OCI-LY1 (cell line): ENCODE measurements at regions not wholly inside any gene's neighbourhood (a gene's known extent, or its start where the extent isn't known, plus 50 kb on each side); places are given as distances from the start of the nearest gene placed in this dataset.

ENCODE experiments used
- H2AFZ ChIP-seq: fragments of 200-600 bp; sonication (generic), shearing (Covaris generic); 2 replicates; pipeline ENCODE4 v1.6.0; 2014; ENCODE audit warnings: antibody characterized with exemption, mild to moderate bottlenecking, low read length
- H3F3A ChIP-seq: fragments of 200-600 bp; sonication (generic), shearing (Covaris generic); 2 replicates; pipeline ENCODE4 v1.6.0; 2014; ENCODE audit warnings: mild to moderate bottlenecking, antibody characterized with exemption, low read length, moderate library complexity; ENCODE audit not compliant: insufficient read depth
- H3K27ac ChIP-seq: fragments of 200-600 bp; sonication (generic); 2 replicates; pipeline ENCODE4 v1.5.1; 2014; ENCODE audit warnings: low read length, mixed run types, mild to moderate bottlenecking, low read depth; ENCODE audit not compliant: poor library complexity, severe bottlenecking
- H3K27me3 ChIP-seq: fragments of 200-600 bp; sonication (generic); 2 replicates; pipeline ENCODE4 v1.6.0; 2014; ENCODE audit warnings: antibody characterized with exemption, mild to moderate bottlenecking, low read length, moderate library complexity; ENCODE audit not compliant: insufficient read depth
- H3K36me3 ChIP-seq: fragments of 200-600 bp; sonication (generic); 2 replicates; pipeline ENCODE4 v1.6.1; 2014; ENCODE audit warnings: mild to moderate bottlenecking, antibody characterized with exemption, low read length, moderate library complexity, mixed read lengths; ENCODE audit not compliant: insufficient read depth
- H3K4me1 ChIP-seq: fragments of 200-600 bp; sonication (generic); 2 replicates; pipeline ENCODE4 v1.5.1; 2014; ENCODE audit warnings: mild to moderate bottlenecking, low read length, moderate library complexity; ENCODE audit not compliant: insufficient read depth, severe bottlenecking
- H3K4me2 ChIP-seq: fragments of 200-600 bp; sonication (generic), shearing (Covaris generic); 2 replicates; pipeline ENCODE4 v1.6.1; 2014; ENCODE audit warnings: low read length
- H3K4me3 ChIP-seq: fragments of 200-600 bp; sonication (generic); 2 replicates; pipeline ENCODE4 v1.5.1; 2014; ENCODE audit warnings: low read length, low read depth, mild to moderate bottlenecking, mixed read lengths; ENCODE audit not compliant: poor library complexity, severe bottlenecking
- H3K79me2 ChIP-seq: fragments of 200-600 bp; shearing (Covaris generic); 2 replicates; pipeline ENCODE4 v1.6.1; 2016; ENCODE audit warnings: mixed run types, low read length, mixed read lengths; ENCODE audit not compliant: insufficient read depth
- H3K9ac ChIP-seq: fragments of 200-600 bp; sonication (generic), shearing (Covaris generic); 2 replicates; pipeline ENCODE4 v1.6.1; 2014; ENCODE audit warnings: mild to moderate bottlenecking, low read length, mixed read lengths
- H3K9me2 ChIP-seq: fragments of 200-600 bp; sonication (generic), shearing (Covaris generic); 2 replicates; pipeline ENCODE4 v1.6.1; 2014; ENCODE audit warnings: low read depth, mild to moderate bottlenecking, low read length, mixed read lengths
- H3K9me3 ChIP-seq: fragments of 200-600 bp; shearing (Covaris generic); 2 replicates; pipeline ENCODE4 v1.6.1; 2014; ENCODE audit warnings: low read length, mixed read lengths
- H4K20me1 ChIP-seq: fragments of 200-600 bp; sonication (generic), shearing (Covaris generic); 2 replicates; pipeline ENCODE4 v1.6.0; 2016; ENCODE audit warnings: mild to moderate bottlenecking, low read length; ENCODE audit not compliant: insufficient read depth
- CTCF ChIP-seq: fragments of 200-600 bp; sonication (generic), shearing (Covaris generic); IDR thresholded peaks from 2 replicates; pipeline ENCODE4 v1.5.1; 2017; ENCODE audit warnings: mild to moderate bottlenecking, antibody characterized with exemption, low read length, moderate library complexity, mixed read lengths
- EZH2 ChIP-seq: fragments of 200-600 bp; sonication (generic), shearing (Covaris generic); IDR thresholded peaks from 2 replicates; pipeline ENCODE4 v1.8.0; 2017; ENCODE audit warnings: borderline replicate concordance, mixed run types, mild to moderate bottlenecking, antibody characterized with exemption, low read length, moderate library complexity, mixed read lengths

DNA sequence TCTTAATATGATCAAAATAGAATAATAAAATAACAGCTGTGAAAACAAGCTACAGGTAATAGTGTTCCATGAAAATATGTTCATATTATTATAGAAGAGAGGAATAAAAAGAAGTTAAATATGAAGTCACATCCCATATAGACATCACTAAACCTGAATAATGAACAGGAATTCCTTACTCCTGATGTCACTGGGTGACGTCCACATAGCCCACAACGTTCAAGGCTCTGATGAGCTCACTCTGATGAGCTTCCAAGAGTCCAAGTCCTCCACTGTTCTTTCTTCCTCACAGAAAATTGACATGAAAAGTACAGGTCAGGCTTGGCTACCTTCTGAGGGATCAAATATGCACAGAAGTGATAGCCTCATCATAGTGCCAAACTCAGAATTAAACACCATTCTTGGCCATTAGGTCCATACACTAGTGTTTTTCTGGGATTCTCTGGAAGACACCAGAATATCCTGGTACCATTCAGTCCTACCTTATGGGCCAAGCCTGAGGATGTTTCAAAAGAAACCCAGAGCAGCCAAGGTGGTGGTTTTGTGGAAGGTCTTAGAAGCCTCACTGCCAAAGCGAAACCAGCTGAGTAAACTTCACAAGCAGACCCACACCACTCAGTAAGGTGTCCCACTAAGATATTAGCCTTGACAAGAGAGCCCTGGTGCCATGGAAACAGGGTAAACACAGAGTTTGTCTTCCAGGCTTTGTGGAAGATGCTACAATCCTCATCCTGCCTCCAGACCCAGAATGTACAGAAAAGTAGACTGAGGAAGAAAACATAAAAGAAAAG lies 138.4 kb upstream of the HHIP start:
- TF ChIP-seq CTCF, result no peak
- TF ChIP-seq EZH2, result no peak
- Histone ChIP-seq H4K20me1 (no peaks in the 10 kb centered on the region), H3K4me1 (no peaks in the 10 kb centered on the region), H3K27ac (no peak overlapping the region), H3K9ac (no peak overlapping the region), H3F3A (no peaks in the 10 kb centered on the region), H2AFZ (no peak overlapping the region), H3K79me2 (no peaks in the 10 kb centered on the region), H3K36me3 (no peaks in the 10 kb centered on the region), H3K4me2 (no peak overlapping the region), H3K27me3 (no peaks in the 10 kb centered on the region), H3K9me3 (no peaks in the 10 kb centered on the region), H3K9me2 (no peaks in the 10 kb centered on the region), H3K4me3 (no peak overlapping the region)

DNA sequence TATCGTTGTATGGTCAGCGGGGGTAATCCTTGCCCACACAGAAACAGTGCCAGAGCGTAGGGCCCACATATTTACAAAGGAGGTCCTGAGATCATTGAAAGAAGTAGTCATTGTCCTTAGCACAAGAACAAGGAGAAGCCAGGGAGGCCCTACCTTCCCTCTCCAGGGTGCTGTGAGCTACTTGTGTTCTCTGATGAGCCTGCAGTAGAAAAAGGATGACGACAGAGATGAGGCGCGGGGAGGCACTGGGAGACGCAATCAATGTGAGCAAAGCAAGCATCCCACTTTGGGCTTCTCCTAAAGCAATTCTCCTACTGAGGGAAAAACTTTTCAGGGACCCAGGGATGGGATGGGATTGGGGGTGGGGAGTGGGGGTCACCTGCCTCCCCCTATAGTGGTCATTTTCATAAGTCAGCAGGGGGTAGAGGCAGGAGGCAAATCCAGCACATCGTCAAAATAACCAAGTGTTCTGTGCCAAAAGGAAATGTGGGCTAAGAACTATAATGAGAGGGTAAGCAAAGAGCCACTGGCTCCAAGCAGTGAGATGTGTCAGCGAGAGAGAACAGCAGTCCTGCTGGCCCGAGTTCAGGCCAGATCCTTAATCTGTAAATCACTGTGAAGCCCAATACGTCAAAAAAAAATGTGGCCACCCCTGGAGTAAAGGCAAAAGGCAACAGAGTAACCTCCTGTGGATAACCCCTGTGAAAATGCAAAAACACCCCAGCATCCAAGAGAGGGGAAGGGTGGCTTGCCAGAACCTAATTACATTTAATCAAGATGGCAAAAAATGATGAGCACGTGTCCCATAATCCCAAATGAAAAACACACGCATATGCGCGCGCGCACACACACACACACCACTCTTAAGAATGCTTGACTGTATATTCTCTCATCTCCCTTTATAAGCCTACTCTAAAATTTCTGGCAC lies 136.6 kb upstream of the HHIP start:
- Histone ChIP-seq H3K4me3 (no peak overlapping the region), H3K9me2 (no peaks in the 10 kb centered on the region), H3F3A (no peaks in the 10 kb centered on the region), H3K4me2 (no peak overlapping the region), H4K20me1 (no peaks in the 10 kb centered on the region), H3K9ac (no peak overlapping the region), H3K36me3 (no peaks in the 10 kb centered on the region), H3K4me1 (no peaks in the 10 kb centered on the region), H3K9me3 (no peaks in the 10 kb centered on the region), H3K79me2 (no peaks in the 10 kb centered on the region), H3K27me3 (no peaks in the 10 kb centered on the region), H3K27ac (no peak overlapping the region), H2AFZ (no peak overlapping the region)
- no peak for TF ChIP-seq EZH2

DNA sequence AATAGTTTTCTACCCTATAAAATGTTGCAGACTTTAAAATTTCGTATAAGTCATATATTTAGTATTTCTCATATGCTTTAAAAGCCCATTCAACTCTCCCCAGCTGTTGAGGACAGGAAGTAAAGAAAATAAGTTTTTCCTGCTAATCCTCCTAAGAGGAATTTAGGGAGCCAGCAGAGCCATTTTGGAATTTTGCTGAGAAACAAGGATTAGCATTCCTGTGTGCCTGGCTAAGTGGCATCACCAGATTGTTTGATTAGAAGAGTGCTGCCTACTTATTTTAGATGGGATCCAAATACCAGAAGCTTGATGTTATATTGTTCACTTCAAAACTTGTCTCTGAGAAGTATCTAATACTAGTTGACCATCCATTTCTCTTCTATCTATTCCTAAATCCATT lies 131.2 kb upstream of the HHIP start:
- Histone ChIP-seq H3K27me3 (no peaks in the 10 kb centered on the region), H3K36me3 (no peaks in the 10 kb centered on the region), H3F3A (no peaks in the 10 kb centered on the region), H2AFZ (no peak overlapping the region), H3K79me2 (no peaks in the 10 kb centered on the region), H3K9me3 (no peaks in the 10 kb centered on the region), H3K9me2 (no peaks in the 10 kb centered on the region), H3K4me2 (no peak overlapping the region), H3K9ac (no peak overlapping the region), H4K20me1 (no peaks in the 10 kb centered on the region), H3K27ac (no peak overlapping the region), H3K4me3 (no peak overlapping the region), H3K4me1 (no peaks in the 10 kb centered on the region)
- no peak for TF ChIP-seq EZH2
- TF ChIP-seq CTCF, result no peak
